Parathyroid adenoma (tissue), 2 donors: ENCODE measurements at regions not wholly inside any gene's neighbourhood (a gene's known extent, or its start where the extent isn't known, plus 50 kb on each side); places are given as distances from the start of the nearest gene placed in this dataset.

Experiments
- H2AFZ ChIP-seq: fragments of 300-600 bp; sonication (generic); one replicate; pipeline ENCODE4 v1.7.0; 2017; ENCODE audit warnings: antibody characterized with exemption, mild to moderate bottlenecking
- H3K27ac ChIP-seq: fragments of 300-600 bp; sonication (generic); one replicate; pipeline ENCODE4 v1.7.0; 2017
- H3K27me3 ChIP-seq: fragments of 300-600 bp; sonication (generic); one replicate; pipeline ENCODE4 v1.7.0; 2017; ENCODE audit warnings: low read length; ENCODE audit not compliant: control insufficient read depth, insufficient read depth
- H3K36me3 ChIP-seq: fragments of 300-600 bp; sonication (generic); one replicate; pipeline ENCODE4 v1.7.0; 2017; ENCODE audit warnings: low read length; ENCODE audit not compliant: control insufficient read depth, insufficient read depth
- H3K4me1 ChIP-seq: fragments of 300-600 bp; sonication (generic); one replicate; pipeline ENCODE4 v1.7.0; 2017; ENCODE audit warnings: control low read depth
- H3K4me2 ChIP-seq: fragments of 300-600 bp; sonication (generic); one replicate; pipeline ENCODE4 v1.7.0; 2017; ENCODE audit warnings: low read length
- H3K4me3 ChIP-seq: fragments of 300-600 bp; sonication (generic); one replicate; pipeline ENCODE4 v1.7.0; 2017; ENCODE audit warnings: low read depth, low read length
- H3K79me2 ChIP-seq: fragments of 300-600 bp; sonication (generic); one replicate; pipeline ENCODE4 v1.7.0; 2017; ENCODE audit warnings: control low read depth
- H3K9ac ChIP-seq: fragments of 300-600 bp; sonication (generic); one replicate; pipeline ENCODE4 v1.7.0; 2017; ENCODE audit warnings: mild to moderate bottlenecking
- H3K9me3 ChIP-seq: fragments of 300-600 bp; sonication (generic); one replicate; pipeline ENCODE4 v1.7.0; 2017; ENCODE audit warnings: low read length; ENCODE audit not compliant: control insufficient read depth
- TF ChIP-seq, protein P1 (sequence below): fragments of 300-600 bp; sonication (generic); IDR thresholded peaks from one replicate; pipeline ENCODE4 v1.7.0; 2017; ENCODE audit warnings: antibody characterized with exemption, mild to moderate bottlenecking
- donor health status: primary hyperparathyroidism.

DNA sequence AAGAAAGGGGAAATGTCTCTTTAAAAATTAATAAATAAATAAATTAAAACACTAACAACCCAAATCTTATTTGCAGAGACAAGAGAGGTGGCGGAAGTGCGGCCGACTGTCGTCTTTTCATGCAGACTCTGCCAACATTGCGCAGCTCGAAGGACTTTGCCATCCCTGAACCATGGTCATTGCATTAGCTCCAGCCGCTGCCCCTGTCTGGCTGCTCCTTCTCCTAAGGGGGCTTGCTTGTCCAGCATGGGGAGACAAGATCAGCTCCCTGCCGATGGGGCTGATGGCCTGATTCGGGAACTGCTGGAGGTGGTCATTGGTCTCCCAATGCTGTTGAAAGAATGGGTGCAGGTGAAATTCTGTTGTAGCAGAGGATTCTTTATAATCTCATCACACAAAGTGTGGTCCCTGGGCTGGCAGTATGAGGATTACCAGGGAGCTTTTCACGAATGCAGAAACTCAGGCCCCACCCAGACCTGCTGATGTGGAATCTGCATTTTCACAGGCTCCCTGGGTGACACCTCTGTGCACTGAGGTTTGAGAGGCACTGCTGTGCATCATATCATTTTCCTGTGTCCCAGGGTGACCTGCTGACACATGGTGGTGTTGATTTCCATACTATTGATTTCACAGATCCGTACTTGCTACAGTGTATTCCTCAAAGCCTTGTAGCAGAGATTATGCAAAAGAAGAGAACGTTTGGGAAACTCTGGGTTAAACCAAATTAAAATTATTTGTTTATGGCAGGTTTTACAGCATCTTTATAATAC, 172.4 kb upstream of the ZMIZ1 start:
- H3K9me3 ChIP-seq, result no peaks in the 10 kb centered on the region
- H3K4me2 ChIP-seq, result no peak overlapping the region
- no peak overlapping the region for H3K4me3 ChIP-seq
- TF ChIP-seq, protein P1, sequence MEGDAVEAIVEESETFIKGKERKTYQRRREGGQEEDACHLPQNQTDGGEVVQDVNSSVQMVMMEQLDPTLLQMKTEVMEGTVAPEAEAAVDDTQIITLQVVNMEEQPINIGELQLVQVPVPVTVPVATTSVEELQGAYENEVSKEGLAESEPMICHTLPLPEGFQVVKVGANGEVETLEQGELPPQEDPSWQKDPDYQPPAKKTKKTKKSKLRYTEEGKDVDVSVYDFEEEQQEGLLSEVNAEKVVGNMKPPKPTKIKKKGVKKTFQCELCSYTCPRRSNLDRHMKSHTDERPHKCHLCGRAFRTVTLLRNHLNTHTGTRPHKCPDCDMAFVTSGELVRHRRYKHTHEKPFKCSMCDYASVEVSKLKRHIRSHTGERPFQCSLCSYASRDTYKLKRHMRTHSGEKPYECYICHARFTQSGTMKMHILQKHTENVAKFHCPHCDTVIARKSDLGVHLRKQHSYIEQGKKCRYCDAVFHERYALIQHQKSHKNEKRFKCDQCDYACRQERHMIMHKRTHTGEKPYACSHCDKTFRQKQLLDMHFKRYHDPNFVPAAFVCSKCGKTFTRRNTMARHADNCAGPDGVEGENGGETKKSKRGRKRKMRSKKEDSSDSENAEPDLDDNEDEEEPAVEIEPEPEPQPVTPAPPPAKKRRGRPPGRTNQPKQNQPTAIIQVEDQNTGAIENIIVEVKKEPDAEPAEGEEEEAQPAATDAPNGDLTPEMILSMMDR, result no peak
- H3K4me1 ChIP-seq, result no peaks in the 10 kb centered on the region
- no peaks in the 10 kb centered on the region for H3K79me2 ChIP-seq
- no peaks in the 10 kb centered on the region for H3K36me3 ChIP-seq
- no peak overlapping the region for H3K27ac ChIP-seq
- H2AFZ ChIP-seq, result no peak overlapping the region
- no peak overlapping the region for H3K9ac ChIP-seq
- H3K27me3 ChIP-seq, result no peaks in the 10 kb centered on the region

GRCh38 chr10:78898341-78899097, 170.2 kb upstream of the ZMIZ1 start:
- Histone ChIP-seq H3K27ac (no peak overlapping the region), H2AFZ (no peak overlapping the region), H3K4me2 (no peak overlapping the region), H3K36me3 (no peaks in the 10 kb centered on the region), H3K9me3 (no peaks in the 10 kb centered on the region), H3K4me3 (no peak overlapping the region), H3K4me1 (no peaks in the 10 kb centered on the region), H3K9ac (no peak overlapping the region), H3K27me3 (no peaks in the 10 kb centered on the region), H3K79me2 (no peaks in the 10 kb centered on the region)
- TF ChIP-seq, protein P1, result no peak

GRCh38 chr10:78899098-78899754, 169.5 kb upstream of the ZMIZ1 start:
- Histone ChIP-seq H3K36me3 (no peaks in the 10 kb centered on the region), H3K27ac (no peak overlapping the region), H3K9ac (no peak overlapping the region), H3K4me3 (no peak overlapping the region), H3K4me2 (no peak overlapping the region), H3K9me3 (no peaks in the 10 kb centered on the region), H3K27me3 (no peaks in the 10 kb centered on the region), H2AFZ (no peak overlapping the region), H3K79me2 (no peaks in the 10 kb centered on the region), H3K4me1 (no peaks in the 10 kb centered on the region)
- TF ChIP-seq, protein P1, result no peak

DNA sequence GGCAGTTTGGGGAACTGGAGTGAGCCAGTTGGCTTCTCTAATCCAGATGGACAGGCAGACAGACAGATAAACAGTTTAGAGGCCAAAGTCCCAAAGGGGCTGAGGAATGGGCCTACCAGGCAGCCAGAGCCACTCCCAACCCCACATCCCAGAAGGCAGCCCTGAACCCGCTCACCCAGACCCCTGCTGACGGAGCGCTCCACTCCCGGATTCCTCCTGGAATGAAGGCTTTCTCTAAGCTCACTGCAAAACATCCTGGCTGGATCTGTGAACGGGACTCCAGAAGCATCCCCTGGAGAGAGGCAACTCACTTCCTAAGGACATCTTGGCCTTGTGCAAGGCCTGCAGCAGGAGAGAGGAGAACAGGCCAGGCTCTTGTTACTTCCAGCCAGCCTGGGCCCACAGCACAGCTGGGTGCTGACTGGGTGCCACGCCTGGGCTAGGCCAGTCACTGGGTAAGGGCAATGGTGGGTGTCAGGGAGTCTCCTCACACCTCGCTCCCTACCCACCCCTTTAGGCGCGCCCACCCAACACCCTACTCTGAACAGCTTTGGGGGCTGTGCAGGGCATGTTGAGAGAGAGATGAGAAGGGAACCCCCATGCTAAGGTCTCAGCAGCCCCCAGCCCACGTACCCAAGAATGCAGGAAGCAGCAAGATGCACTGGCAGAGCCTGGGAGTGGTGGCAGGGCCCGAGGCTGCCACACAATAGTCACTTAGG, 168.6 kb upstream of the ZMIZ1 start:
- H3K4me3 ChIP-seq, result no peak overlapping the region
- no peak overlapping the region for H3K27ac ChIP-seq
- TF ChIP-seq, protein P1, result no peak
- H3K36me3 ChIP-seq, result no peaks in the 10 kb centered on the region
- no peak overlapping the region for H3K9ac ChIP-seq
- H3K27me3 ChIP-seq, result no peaks in the 10 kb centered on the region
- no peaks in the 10 kb centered on the region for H3K9me3 ChIP-seq
- H3K79me2 ChIP-seq, result no peaks in the 10 kb centered on the region
- H2AFZ ChIP-seq, result no peak overlapping the region
- no peaks in the 10 kb centered on the region for H3K4me1 ChIP-seq
- no peak overlapping the region for H3K4me2 ChIP-seq
